ENCODE measurements at regions not wholly inside any gene's neighbourhood (a gene's known extent, or its start where the extent isn't known, plus 50 kb on each side); places are given as distances from the start of the nearest gene placed in this dataset.

GRCh38 chr16:9256196-9256595 lies 164.8 kb downstream of the HAPSTR1 start:
- no peak for DNase-seq

GRCh38 chr16:9257843-9258242 lies 166.4 kb downstream of the HAPSTR1 start:
- no peak for DNase-seq

- peak; percentile 57 for DNase-seq
These were observed 167.1 kb downstream of the HAPSTR1 start for GRCh38 chr16:9258423-9259051.

- DNase-seq = no peak
These were observed 168.6 kb downstream of the HAPSTR1 start for GRCh38 chr16:9259914-9260608.

- DNase-seq = no peak
These were observed 169.2 kb downstream of the HAPSTR1 start for GRCh38 chr16:9260666-9261065.

- no peak for DNase-seq
These were observed 169.9 kb downstream of the HAPSTR1 start for GRCh38 chr16:9261376-9261775.

- no peak for DNase-seq
These were observed 171.7 kb downstream of the HAPSTR1 start for GRCh38 chr16:9262941-9263715.

- DNase-seq = no peak
These were observed 172.6 kb downstream of the HAPSTR1 start for GRCh38 chr16:9264067-9264466.

GRCh38 chr16:9268446-9268845 lies 177.0 kb downstream of the HAPSTR1 start:
- no peak for DNase-seq

GRCh38 chr16:9270424-9270823 lies 179.0 kb downstream of the HAPSTR1 start:
- no peak for DNase-seq

GRCh38 chr16:9270941-9271340 lies 179.5 kb downstream of the HAPSTR1 start:
- no peak for DNase-seq

- no peak for DNase-seq
These were observed 180.4 kb downstream of the HAPSTR1 start for GRCh38 chr16:9271841-9272240.

GRCh38 chr16:9275377-9275776 lies 183.9 kb downstream of the HAPSTR1 start:
- no peak for DNase-seq

- no peak for DNase-seq
These were observed 184.4 kb downstream of the HAPSTR1 start for GRCh38 chr16:9275816-9276354.

- DNase-seq = no peak
These were observed 188.0 kb downstream of the HAPSTR1 start for GRCh38 chr16:9279291-9280068.

- DNase-seq = no peak
These were observed 188.6 kb downstream of the HAPSTR1 start for GRCh38 chr16:9280069-9280466.

- no peak for DNase-seq
These were observed 195.5 kb downstream of the HAPSTR1 start for GRCh38 chr16:9286930-9287329.

GRCh38 chr16:9296271-9296590 lies 204.8 kb downstream of the HAPSTR1 start:
- DNase-seq = no peak

GRCh38 chr16:9297437-9298113 lies 206.1 kb downstream of the HAPSTR1 start:
- no peak for DNase-seq

GRCh38 chr16:9300252-9300651 lies 208.8 kb downstream of the HAPSTR1 start:
- DNase-seq = no peak

GRCh38 chr16:9302072-9302471 lies 210.6 kb downstream of the HAPSTR1 start:
- no peak for DNase-seq

GRCh38 chr16:9306753-9307152 lies 215.3 kb downstream of the HAPSTR1 start:
- no peak for DNase-seq
